Spleen (tissue), 11 donors: ENCODE measurements at regions not wholly inside any gene's neighbourhood (a gene's known extent, or its start where the extent isn't known, plus 50 kb on each side); places are given as distances from the start of the nearest gene placed in this dataset.
A peak's percentile ranks its signal among the peaks of the same experiment; 100 is the strongest.

Experiments
- DNase-seq: peaks from one replicate; pipeline ENCODE4 v3.0.0-alpha.2; 2020
- H3K27ac ChIP-seq, 8 donors: fragments of 200-600 bp; sonication (generic) in 7 of 8; 1 replicate in 4 of 8; 2 replicates in 4 of 8; pipeline versions ENCODE4 v1.5.0 to v1.8.0; 2016 to 2021; ENCODE audit warnings: inconsistent platforms in 4 of 8, mild to moderate bottlenecking in 4 of 8, moderate library complexity in 1 of 8
- H3K27me3 ChIP-seq, 7 donors: fragments of 200-600 bp; sonication (generic) in 6 of 7; replicated peaks in 1 of 7; 1 replicate in 4 of 7; 2 replicates in 3 of 7; pipeline versions ENCODE4 v1.5.0 to v1.8.0; 2016 to 2021; ENCODE audit warnings: inconsistent platforms in 3 of 7, mild to moderate bottlenecking in 1 of 7
- H3K36me3 ChIP-seq, 6 donors: fragments of 200-600 bp; sonication (generic) in 5 of 6; 1 replicate in 4 of 6; 2 replicates in 2 of 6; pipeline versions ENCODE4 v1.5.0 to v1.8.0; 2016 to 2021; ENCODE audit warnings: inconsistent platforms in 2 of 6
- H3K4me1 ChIP-seq, 6 donors: fragments of 200-600 bp; sonication (generic) in 5 of 6; 1 replicate in 3 of 6; 2 replicates in 3 of 6; pipeline versions ENCODE4 v1.5.0 to v1.8.0; 2016 to 2021; ENCODE audit warnings: inconsistent platforms in 3 of 6
- H3K4me3 ChIP-seq, 8 donors: fragments of 200-600 bp; sonication (generic) in 7 of 8; 1 replicate in 4 of 8; 2 replicates in 4 of 8; pipeline versions ENCODE4 v1.5.0 to v1.8.0; 2016 to 2021; ENCODE audit warnings: inconsistent platforms in 4 of 8, mild to moderate bottlenecking in 4 of 8, moderate library complexity in 2 of 8
- H3K9me3 ChIP-seq, 8 donors: fragments of 200-600 bp; sonication (generic) in 7 of 8; 1 replicate in 4 of 8; 2 replicates in 4 of 8; pipeline versions ENCODE4 v1.5.0 to v1.8.0; 2016 to 2021; ENCODE audit warnings: inconsistent platforms in 4 of 8
- CTCF ChIP-seq, 11 experiments: fragments of 200-600 bp in 7 of 11; fragments of 450-650 bp in 4 of 11; sonication (generic) in 4 of 11; IDR thresholded peaks in 8 of 11; conservative IDR thresholded peaks in 3 of 11; 1 replicate in 7 of 11; 2 replicates in 4 of 11; pipeline versions ENCODE4 v1.4.0 to v1.8.0; 2016 to 2021; ENCODE audit warnings: antibody characterized with exemption in 11 of 11, inconsistent platforms in 4 of 11, mild to moderate bottlenecking in 1 of 11
- POLR2A ChIP-seq, 3 donors: fragments of 450-650 bp; IDR thresholded peaks; one replicate each; pipeline ENCODE4 v1.5.1; 2017; ENCODE audit warnings: antibody characterized with exemption in 3 of 3, mild to moderate bottlenecking in 1 of 3
- POLR2AphosphoS5 ChIP-seq, 3 donors: sonication (generic); formaldehyde crosslinking; IDR thresholded peaks; one replicate each; pipeline ENCODE4 v1.5.1; 2017; ENCODE audit warnings: antibody characterized with exemption in 3 of 3
- WGBS, 5 donors: extraction: QIAGEN DNeasy Blood & Tissue Kit in 3 of 5; methylation state at CpG; one replicate each; pipeline versions ENCODE4 v1.1.5 to v1.1.7; 2013 to 2018; 5-methylcytosine and 5-hydroxymethylcytosine counted together
- intact Hi-C: fragments of 100-400 bp; cut with DNase I; formaldehyde crosslinking; loops from one replicate; pipeline ENCODE4 v1.15.0; 2023; ENCODE audit warnings: low total_unique reads
- donor health status: healthy with polysubstance abuse.
- donor health status: DM: no; HTN: no; CAD: no; lungs with moderate emphysema.
- donor health status: DM: no; HTN: no; CAD: no.
- donor health status: Bipolar disorder and iron deficiency.
- donor health status: healthy.
- donor health status: DM: no; HTN: no; CAD: no.
- donor health status: DM: yes; HTN: yes; CAD: no.

- peaks cover 7 to 55% (median 28%) of the 10 kb centered on the region in 6 donors for H3K4me1 ChIP-seq
Observed at GRCh38 chr13:42392716-42393572, 121.0 kb downstream of the AKAP11 start.

GRCh38 chr13:42393573-42394360 is 121.8 kb downstream of the AKAP11 start:
- Histone ChIP-seq H3K36me3 (no peaks in the 10 kb centered on the region), H3K9me3 (no peaks in the 10 kb centered on the region), H3K27ac (peak overlapping the region in 5 of 8 donors; percentile 6 to 80 (median 51)), H3K4me3 (no peak overlapping the region), H3K4me1 (peaks cover 4 to 49% (median 23%) of the 10 kb centered on the region in 6 donors), H3K27me3 (no peaks in the 10 kb centered on the region)
- intact Hi-C loops = no loop called here
- 65 to 78% (median 76%) methylated on average over 5 of the region's 5 CpGs for WGBS, 5 donors
- DNase-seq = no peak
- TF ChIP-seq POLR2AphosphoS5 (IDR thresholded peaks at IDR 0.05) (no peak), POLR2A (IDR thresholded peaks at IDR 0.05) (no peak), CTCF (IDR thresholded peaks at IDR 0.05 in 8 of 11, conservative IDR thresholded peaks at IDR 0.05 in 3 of 11) (no peak)

More at GRCh38 chr13:42392716-42393572, 121.0 kb downstream of the AKAP11 start:
- no peaks in the 10 kb centered on the region for H3K27me3 ChIP-seq
- WGBS, 5 donors = 72 to 85% (median 75%) methylated on average over 6 of the region's 6 CpGs
- H3K36me3 ChIP-seq = no peaks in the 10 kb centered on the region
- intact Hi-C loops = no loop called here
- DNase-seq = no peak
- H3K9me3 ChIP-seq = no peaks in the 10 kb centered on the region
- no peak overlapping the region for H3K4me3 ChIP-seq
- H3K27ac ChIP-seq = peak overlapping the region in 5 of 8 donors; percentile 8 to 80 (median 51)
- TF ChIP-seq POLR2A (IDR thresholded peaks at IDR 0.05) = no peak
- peak in 1 of 3 donors; percentile 22 for TF ChIP-seq POLR2AphosphoS5 (IDR thresholded peaks at IDR 0.05)

- 46 to 68% (median 56%) methylated on average over 4 of the region's 4 CpGs for WGBS, 5 donors
- H3K9me3 ChIP-seq = no peaks in the 10 kb centered on the region
- TF ChIP-seq POLR2AphosphoS5 (IDR thresholded peaks at IDR 0.05) (no peak), CTCF (IDR thresholded peaks at IDR 0.05 in 8 of 11, conservative IDR thresholded peaks at IDR 0.05 in 3 of 11) (no peak), POLR2A (IDR thresholded peaks at IDR 0.05) (no peak)
- no peaks in the 10 kb centered on the region for H3K27me3 ChIP-seq
- no peaks in the 10 kb centered on the region for H3K36me3 ChIP-seq
- no peak for DNase-seq
- H3K4me3 ChIP-seq = no peak overlapping the region
- peak overlapping the region in 4 of 8 donors; percentile 29 to 80 (median 56) for H3K27ac ChIP-seq
- intact Hi-C loops = no loop called here
- H3K4me1 ChIP-seq = peaks cover 4 to 49% (median 23%) of the 10 kb centered on the region in 6 donors
Observed at GRCh38 chr13:42394361-42394708, 122.4 kb downstream of the AKAP11 start.

- no peak for DNase-seq
- Histone ChIP-seq H3K4me1 (peaks cover 4 to 49% (median 23%) of the 10 kb centered on the region in 6 donors), H3K27ac (peak overlapping the region in 4 of 8 donors; percentile 29 to 80 (median 44)), H3K27me3 (no peaks in the 10 kb centered on the region), H3K9me3 (no peaks in the 10 kb centered on the region), H3K4me3 (no peak overlapping the region), H3K36me3 (no peaks in the 10 kb centered on the region)
- TF ChIP-seq CTCF (IDR thresholded peaks at IDR 0.05 in 8 of 11, conservative IDR thresholded peaks at IDR 0.05 in 3 of 11) = no peak
- no peak for TF ChIP-seq POLR2AphosphoS5 (IDR thresholded peaks at IDR 0.05)
- TF ChIP-seq POLR2A (IDR thresholded peaks at IDR 0.05) = no peak
- intact Hi-C loops = no loop called here
- WGBS, 5 donors = 56 to 73% (median 62%) methylated on average over 2 of the region's 2 CpGs
Observed at GRCh38 chr13:42394711-42395085, 122.7 kb downstream of the AKAP11 start.
